WERI-Rb-1 (cell line): ENCODE measurements at regions not wholly inside any gene's neighbourhood (a gene's known extent, or its start where the extent isn't known, plus 50 kb on each side); places are given as distances from the start of the nearest gene placed in this dataset.

Source experiments
- DNase-seq: peaks from one replicate; pipeline ENCODE4 v3.0.0-alpha.2; 2020
- H3K27ac ChIP-seq: fragments of 250-450 bp; sonication (Bioruptor Pico); 2 replicates; pipeline ENCODE4 v1.5.1; 2020; ENCODE audit warnings: mild to moderate bottlenecking, moderate library complexity
- H3K27me3 ChIP-seq: fragments of 250-450 bp; sonication (Bioruptor Pico); 2 replicates; pipeline ENCODE4 v1.5.1; 2021; ENCODE audit warnings: mild to moderate bottlenecking, low read depth, moderate library complexity; ENCODE audit not compliant: insufficient read depth, severe bottlenecking
- H3K36me3 ChIP-seq: fragments of 250-450 bp; sonication (Bioruptor Pico); 2 replicates; pipeline ENCODE4 v1.5.1; 2020; ENCODE audit warnings: mild to moderate bottlenecking, moderate library complexity
- H3K4me3 ChIP-seq: 2 replicates; pipeline ENCODE4 v1.5.1; 2011; ENCODE audit warnings: low read depth, mild to moderate bottlenecking, control low read depth, low read length
- H3K9me3 ChIP-seq: fragments of 250-450 bp; sonication (Bioruptor Pico); 2 replicates; pipeline ENCODE4 v1.5.1; 2021; ENCODE audit warnings: mild to moderate bottlenecking, moderate library complexity; ENCODE audit not compliant: severe bottlenecking
- CTCF ChIP-seq: IDR thresholded peaks from 2 replicates; pipeline ENCODE4 v1.5.1; 2011; ENCODE audit warnings: low read depth, mild to moderate bottlenecking, control low read depth, inconsistent platforms, low read length

- Histone ChIP-seq H3K27ac (no peak overlapping the region), H3K27me3 (peaks cover 35% of the 10 kb centered on the region), H3K36me3 (no peaks in the 10 kb centered on the region), H3K4me3 (no peak overlapping the region), H3K9me3 (no peaks in the 10 kb centered on the region)
- DNase-seq = no peak
- no peak for TF ChIP-seq CTCF
These were observed 57.3 kb upstream of the AP1S2 start for GRCh38 chrX:15911734-15912550.

DNA sequence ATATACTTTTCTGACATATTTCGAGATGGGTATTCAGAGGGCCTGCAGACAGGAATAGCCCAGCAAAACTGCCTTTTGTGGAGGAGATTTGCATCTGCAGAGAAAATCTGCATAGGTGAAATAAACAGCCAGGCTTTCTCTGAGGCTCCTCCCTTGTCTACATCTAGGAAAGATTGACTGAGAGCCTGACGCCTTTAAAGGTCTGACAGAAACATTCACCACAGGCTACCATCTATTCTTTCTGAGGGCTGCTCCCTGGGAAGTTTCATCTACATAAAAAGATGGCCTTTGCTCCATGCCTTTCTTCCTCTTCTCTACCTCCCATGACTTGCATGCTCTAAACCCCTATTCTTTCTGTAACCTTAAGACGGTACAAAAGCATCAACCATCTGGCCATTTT, 55.0 kb upstream of the AP1S2 start:
- Histone ChIP-seq H3K27me3 (peaks cover 21% of the 10 kb centered on the region), H3K4me3 (no peak overlapping the region), H3K36me3 (no peaks in the 10 kb centered on the region), H3K9me3 (no peaks in the 10 kb centered on the region), H3K27ac (no peak overlapping the region)
- TF ChIP-seq CTCF = no peak
- DNase-seq = no peak

DNA sequence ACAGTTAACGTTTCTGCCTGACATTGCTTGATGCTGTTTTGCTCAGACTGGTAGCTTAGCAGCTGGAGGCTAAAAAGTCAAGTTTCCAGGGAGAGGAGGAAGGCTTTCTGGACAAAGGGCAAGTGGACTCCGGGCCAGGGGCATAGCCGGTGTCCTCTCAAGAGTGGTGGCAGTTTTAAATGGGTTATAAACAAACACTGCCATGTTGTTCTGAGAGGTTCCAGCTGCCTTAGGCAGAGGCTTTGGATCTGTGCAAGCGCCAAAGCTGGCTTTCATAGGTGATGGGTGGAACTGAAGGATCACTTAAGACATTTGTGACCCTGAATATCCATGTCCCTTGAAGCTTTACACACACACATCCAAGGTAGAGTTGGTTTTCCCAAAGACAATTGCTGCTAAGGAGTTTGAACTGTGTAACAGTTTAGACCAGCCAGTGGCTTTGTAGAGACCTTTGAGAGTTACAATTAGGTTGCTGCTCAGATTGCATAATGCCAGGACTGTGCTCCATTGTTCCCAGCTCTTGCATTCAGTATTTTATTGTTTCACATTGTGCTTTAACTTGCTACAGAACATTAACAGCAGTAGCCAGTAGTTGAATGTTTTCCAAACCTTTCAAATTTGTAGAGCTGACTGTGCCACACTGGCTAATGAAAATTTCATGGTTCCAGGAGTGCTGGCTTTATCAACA, 54.1 kb upstream of the AP1S2 start:
- no peak overlapping the region for H3K27ac ChIP-seq

DNA sequence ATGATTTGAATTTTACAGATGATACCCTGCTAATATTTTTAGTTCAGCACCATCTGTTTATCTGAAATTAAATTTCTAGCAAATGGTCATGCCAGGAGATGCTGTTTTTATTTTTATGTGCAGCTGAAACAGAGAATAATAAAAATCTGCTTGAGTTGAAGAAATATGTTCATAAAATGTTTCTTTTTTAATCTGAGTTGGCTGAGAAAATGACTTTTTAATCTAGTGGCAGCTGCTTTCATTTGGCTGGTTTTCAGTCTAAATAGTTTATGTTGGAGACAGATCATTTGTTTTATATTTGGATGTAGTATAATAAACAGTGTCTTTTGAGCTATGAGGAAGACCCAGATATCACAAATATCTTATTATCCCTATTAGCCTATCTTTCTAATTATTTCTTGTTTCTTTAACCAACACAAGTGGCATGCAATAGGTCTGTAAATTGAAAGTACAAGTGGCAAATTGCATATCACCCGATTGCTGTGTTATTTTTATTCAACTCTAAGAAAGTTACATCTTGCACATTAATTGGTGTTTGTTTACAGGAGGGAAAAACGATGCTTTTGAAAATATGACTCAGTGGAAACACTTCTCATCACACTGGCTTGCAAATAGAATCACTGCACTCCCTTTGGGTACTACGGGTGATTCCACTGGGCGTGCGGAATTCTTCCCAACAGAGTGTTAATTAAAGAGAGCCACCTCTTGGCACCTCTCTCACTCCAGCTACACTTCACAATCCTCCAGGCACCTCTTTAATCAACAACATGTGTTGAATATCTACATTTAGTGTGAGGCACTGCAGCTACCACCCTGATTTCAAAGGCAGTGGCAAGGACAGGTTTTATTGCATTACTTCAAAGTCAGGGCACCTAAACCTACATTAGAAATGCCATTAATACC, 51.7 kb upstream of the AP1S2 start:
- no peak overlapping the region for H3K4me3 ChIP-seq
- H3K27me3 ChIP-seq = peaks cover 29% of the 10 kb centered on the region
- TF ChIP-seq CTCF = no peak
- no peak overlapping the region for H3K27ac ChIP-seq
- H3K36me3 ChIP-seq = no peaks in the 10 kb centered on the region
- DNase-seq = no peak
- no peaks in the 10 kb centered on the region for H3K9me3 ChIP-seq

More for the DNA sequence above, 54.1 kb upstream of the AP1S2 start:
- H3K27me3 ChIP-seq = peaks cover 20% of the 10 kb centered on the region
- H3K9me3 ChIP-seq = no peaks in the 10 kb centered on the region
- TF ChIP-seq CTCF = no peak
- H3K4me3 ChIP-seq = no peak overlapping the region
- no peaks in the 10 kb centered on the region for H3K36me3 ChIP-seq
- no peak for DNase-seq
